ENCODE measurements at regions not wholly inside any gene's neighbourhood (a gene's known extent, or its start where the extent isn't known, plus 50 kb on each side); places are given as distances from the start of the nearest gene placed in this dataset.

DNA sequence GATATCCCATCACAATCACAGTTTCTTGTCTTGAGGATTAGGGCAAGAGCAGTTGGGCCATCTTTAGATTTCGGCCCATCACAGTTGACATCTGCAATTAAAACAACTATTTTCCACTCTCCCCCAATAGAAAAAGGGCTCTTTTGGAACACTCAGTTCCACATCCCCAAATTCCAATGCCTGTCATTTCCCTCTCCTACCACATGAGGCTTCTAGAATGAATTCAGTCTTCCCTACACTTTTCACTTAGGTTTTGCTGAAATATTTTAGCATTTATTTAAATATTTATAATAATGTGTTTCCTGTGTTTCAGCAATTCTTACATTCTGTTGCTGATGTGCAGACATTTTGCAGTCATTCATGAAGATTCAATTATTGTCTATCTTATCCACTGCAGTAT is 118.4 kb downstream of the COX18 start:
- H3K4me3 ChIP-seq (ENCODE audit: low read depth, low read length) = no peak overlapping the region
- DNase-seq (ENCODE audit: low read depth) = no peak
- in situ Hi-C loops (cut with HindIII; ENCODE audit: low sequenced_read_pairs) = no loop called here
- TF ChIP-seq, protein P1, sequence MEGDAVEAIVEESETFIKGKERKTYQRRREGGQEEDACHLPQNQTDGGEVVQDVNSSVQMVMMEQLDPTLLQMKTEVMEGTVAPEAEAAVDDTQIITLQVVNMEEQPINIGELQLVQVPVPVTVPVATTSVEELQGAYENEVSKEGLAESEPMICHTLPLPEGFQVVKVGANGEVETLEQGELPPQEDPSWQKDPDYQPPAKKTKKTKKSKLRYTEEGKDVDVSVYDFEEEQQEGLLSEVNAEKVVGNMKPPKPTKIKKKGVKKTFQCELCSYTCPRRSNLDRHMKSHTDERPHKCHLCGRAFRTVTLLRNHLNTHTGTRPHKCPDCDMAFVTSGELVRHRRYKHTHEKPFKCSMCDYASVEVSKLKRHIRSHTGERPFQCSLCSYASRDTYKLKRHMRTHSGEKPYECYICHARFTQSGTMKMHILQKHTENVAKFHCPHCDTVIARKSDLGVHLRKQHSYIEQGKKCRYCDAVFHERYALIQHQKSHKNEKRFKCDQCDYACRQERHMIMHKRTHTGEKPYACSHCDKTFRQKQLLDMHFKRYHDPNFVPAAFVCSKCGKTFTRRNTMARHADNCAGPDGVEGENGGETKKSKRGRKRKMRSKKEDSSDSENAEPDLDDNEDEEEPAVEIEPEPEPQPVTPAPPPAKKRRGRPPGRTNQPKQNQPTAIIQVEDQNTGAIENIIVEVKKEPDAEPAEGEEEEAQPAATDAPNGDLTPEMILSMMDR (IDR thresholded peaks at IDR 0.05; ENCODE audit: low read depth, low read length, missing control alignments) = peak; percentile 49

DNA sequence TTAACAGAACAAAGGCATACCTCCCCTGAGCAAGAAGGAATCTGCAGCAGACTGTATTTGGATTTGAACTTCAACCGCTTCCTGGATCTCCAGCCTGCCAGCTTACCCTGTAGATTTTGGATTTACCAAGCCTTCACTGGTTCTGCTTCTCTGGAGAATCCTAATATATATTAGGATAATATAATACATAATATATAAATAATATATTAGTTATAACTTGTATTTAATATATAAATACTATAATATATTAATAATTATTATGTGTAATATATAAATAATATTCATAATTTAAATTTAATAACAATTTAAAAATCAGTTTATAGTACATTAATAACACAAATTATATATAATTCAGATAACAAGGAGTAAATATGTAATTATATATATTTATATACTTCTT is 121.4 kb downstream of the COX18 start:
- TF ChIP-seq, protein P1 (IDR thresholded peaks at IDR 0.05; ENCODE audit: low read depth, low read length, missing control alignments) = no peak
- H3K4me3 ChIP-seq (ENCODE audit: low read depth, low read length) = no peak overlapping the region
- no peak for DNase-seq (ENCODE audit: low read depth)
- in situ Hi-C loops (cut with HindIII; ENCODE audit: low sequenced_read_pairs) = no loop called here

DNA sequence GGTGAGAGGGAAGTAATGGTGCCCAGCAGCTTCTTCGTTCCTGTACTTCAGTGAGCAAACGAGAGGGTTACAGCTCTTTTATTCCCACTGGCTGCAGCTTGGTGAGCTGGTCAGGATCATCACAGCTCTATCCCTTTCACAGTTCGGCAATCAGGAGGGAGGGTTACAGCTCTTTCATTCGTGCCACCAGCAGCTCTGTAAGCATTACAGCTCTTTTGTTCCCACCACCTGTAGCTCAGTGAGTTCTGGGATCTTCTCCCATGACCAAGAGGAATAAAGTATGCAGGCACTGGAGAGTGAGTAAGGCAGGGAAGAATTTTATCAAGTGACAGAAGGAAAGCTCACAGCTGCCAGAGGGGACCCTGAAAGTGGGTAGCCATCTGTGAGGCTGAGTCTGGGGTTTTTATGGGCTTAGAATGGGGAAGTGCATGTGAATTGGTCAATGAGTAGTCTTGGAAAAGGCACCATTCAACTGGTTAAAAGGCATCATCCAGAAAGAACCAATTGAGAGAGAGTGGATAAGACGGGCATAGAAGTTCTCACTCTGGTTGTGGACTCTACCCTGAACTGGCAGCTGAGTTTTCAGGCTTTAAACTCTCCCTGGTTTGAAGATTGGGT is 123.7 kb downstream of the COX18 start:
- DNase-seq (ENCODE audit: low read depth) = no peak
- H3K4me3 ChIP-seq (ENCODE audit: low read depth, low read length) = no peak overlapping the region
- in situ Hi-C loops (cut with HindIII; ENCODE audit: low sequenced_read_pairs) = no loop called here
- TF ChIP-seq, protein P1 (IDR thresholded peaks at IDR 0.05; ENCODE audit: low read depth, low read length, missing control alignments) = no peak

DNA sequence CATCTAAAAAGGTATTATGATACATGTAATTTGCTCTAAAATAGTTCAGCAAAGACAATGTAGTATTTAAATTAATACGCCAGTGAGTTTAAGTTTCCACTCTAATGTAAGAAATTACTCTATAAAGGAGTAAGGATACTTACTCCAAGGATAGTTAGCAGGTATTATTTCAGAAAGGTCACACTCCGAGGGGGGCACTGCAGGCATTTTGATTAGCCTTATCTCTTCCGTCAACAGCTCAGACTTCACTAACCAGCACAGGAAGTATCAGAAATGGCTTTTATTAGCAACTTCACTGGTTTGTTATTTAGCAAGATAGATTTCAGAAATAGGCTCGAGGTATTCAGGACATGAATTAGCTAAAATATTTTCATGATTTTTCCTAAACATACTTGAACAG is 127.0 kb downstream of the COX18 start:
- no peak for DNase-seq (ENCODE audit: low read depth)
- in situ Hi-C loops (cut with HindIII; ENCODE audit: low sequenced_read_pairs) = loop anchor here (5.0 kb wide), 1 partner anchor 35 kb away; no protein-coding TSS in a partner anchor
- no peak overlapping the region for H3K4me3 ChIP-seq (ENCODE audit: low read depth, low read length)
- TF ChIP-seq, protein P1 (IDR thresholded peaks at IDR 0.05; ENCODE audit: low read depth, low read length, missing control alignments) = no peak

DNA sequence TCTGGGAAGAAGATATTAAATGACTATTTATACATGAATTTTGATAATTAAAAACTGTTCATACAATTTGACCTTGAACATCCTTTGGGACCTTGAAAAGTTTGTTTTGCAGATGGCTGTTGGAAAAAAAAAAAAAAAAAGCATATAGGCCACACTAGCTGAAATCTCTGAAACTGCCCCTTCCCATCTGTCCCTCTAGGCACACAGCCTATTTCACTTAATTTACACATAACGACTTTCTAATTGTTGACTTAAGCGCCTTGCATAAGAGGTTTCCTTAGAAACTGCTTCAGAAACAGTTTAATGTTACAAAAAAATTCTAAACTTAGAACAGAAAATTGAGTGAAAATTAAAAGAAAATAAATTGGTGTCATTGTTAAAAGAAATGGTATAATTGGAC is 131.0 kb downstream of the COX18 start:
- H3K4me3 ChIP-seq (ENCODE audit: low read depth, low read length) = no peak overlapping the region
- TF ChIP-seq, protein P1 (IDR thresholded peaks at IDR 0.05; ENCODE audit: low read depth, low read length, missing control alignments) = no peak
- DNase-seq (ENCODE audit: low read depth) = no peak
- in situ Hi-C loops (cut with HindIII; ENCODE audit: low sequenced_read_pairs) = no loop called here

DNA sequence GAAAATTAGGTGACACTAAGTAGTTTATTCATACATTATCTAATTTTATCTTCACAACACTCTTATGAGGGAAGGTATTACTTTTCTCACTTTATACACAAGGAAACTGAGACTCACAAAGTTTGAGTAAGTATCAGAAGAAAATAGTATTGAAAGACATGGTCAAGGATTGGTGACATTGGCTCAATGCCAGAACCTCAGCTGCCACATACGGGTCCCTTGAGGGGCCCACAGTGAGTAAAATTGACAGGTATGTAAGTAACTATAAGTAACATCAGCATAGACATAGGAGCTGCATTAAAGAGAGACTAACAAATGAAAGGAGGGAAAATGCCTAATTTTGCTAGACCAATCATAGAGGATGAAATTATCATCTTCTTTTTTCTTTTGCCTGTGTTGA is 134.1 kb downstream of the COX18 start:
- TF ChIP-seq, protein P1 (IDR thresholded peaks at IDR 0.05; ENCODE audit: low read depth, low read length, missing control alignments) = no peak
- no peak overlapping the region for H3K4me3 ChIP-seq (ENCODE audit: low read depth, low read length)
- in situ Hi-C loops (cut with HindIII; ENCODE audit: low sequenced_read_pairs) = no loop called here
- DNase-seq (ENCODE audit: low read depth) = no peak

All from astrocyte of the cerebellum (primary cell).